Heart left ventricle (tissue), 16 donors: ENCODE measurements at regions not wholly inside any gene's neighbourhood (a gene's known extent, or its start where the extent isn't known, plus 50 kb on each side); places are given as distances from the start of the nearest gene placed in this dataset.

Source experiments
- ATAC-seq, 4 donors: fragments of 200-7000 bp; cut with Tn5 transposase; one replicate each; pipeline ENCODE4 v1.9.1; 2020 to 2022; ENCODE audit warnings: moderate library complexity in 4 of 4, mild to moderate bottlenecking in 3 of 4, moderate number of reproducible peaks in 1 of 4
- DNase-seq, 5 donors: peaks; one replicate each; pipeline ENCODE4 v3.0.0-alpha.2; 2020
- H3K27ac ChIP-seq, 12 donors: fragments of 200-600 bp; sonication (generic) in 4 of 12; one replicate each; pipeline versions ENCODE4 v1.5.0 to v1.8.0; 2016 to 2022; ENCODE audit warnings: mild to moderate bottlenecking in 2 of 12
- H3K27me3 ChIP-seq, 9 donors: fragments of 200-600 bp; sonication (generic) in 2 of 9; one replicate each; pipeline versions ENCODE4 v1.5.1 to v1.8.0; 2016 to 2022; ENCODE audit warnings: mild to moderate bottlenecking in 3 of 9
- H3K36me3 ChIP-seq, 9 donors: fragments of 200-600 bp; sonication (generic) in 2 of 9; one replicate each; pipeline versions ENCODE4 v1.5.0 to v1.8.0; 2018 to 2022; ENCODE audit warnings: mild to moderate bottlenecking in 2 of 9
- H3K4me1 ChIP-seq, 12 donors: fragments of 200-600 bp; sonication (generic) in 4 of 12; one replicate each; pipeline versions ENCODE4 v1.5.0 to v1.8.0; 2016 to 2022; ENCODE audit warnings: mild to moderate bottlenecking in 3 of 12
- H3K4me3 ChIP-seq, 12 donors: fragments of 200-600 bp; sonication (generic) in 4 of 12; one replicate each; pipeline versions ENCODE4 v1.5.0 to v1.8.0; 2017 to 2022; ENCODE audit warnings: mild to moderate bottlenecking in 9 of 12, moderate library complexity in 4 of 12
- H3K9me3 ChIP-seq, 12 donors: fragments of 200-600 bp; sonication (generic) in 4 of 12; one replicate each; pipeline versions ENCODE4 v1.5.0 to v1.8.0; 2016 to 2022; ENCODE audit warnings: mild to moderate bottlenecking in 1 of 12
- CTCF ChIP-seq, 12 donors: fragments of 200-600 bp; sonication (generic) in 4 of 12; IDR thresholded peaks; one replicate each; pipeline versions ENCODE4 v1.5.0 to v1.8.0; 2018 to 2022; ENCODE audit warnings: antibody characterized with exemption in 12 of 12, mild to moderate bottlenecking in 5 of 12
- POLR2A ChIP-seq, 2 donors: fragments of 450-650 bp; IDR thresholded peaks; one replicate each; pipeline ENCODE4 v1.6.1; 2017; ENCODE audit warnings: antibody characterized with exemption in 2 of 2, mild to moderate bottlenecking in 2 of 2, moderate library complexity in 2 of 2
- WGBS, 4 donors: extraction: QIAGEN DNeasy Blood & Tissue Kit in 2 of 4; methylation state at CpG; one replicate each; pipeline versions ENCODE4 v1.1.5 to v1.1.7; 2013 to 2018; 5-methylcytosine and 5-hydroxymethylcytosine counted together
- intact Hi-C, 10 donors: fragments of 100-400 bp; cut with DNase I; formaldehyde crosslinking; loops; one replicate each; pipeline versions ENCODE4 v1.11.1 to v1.14.2; 2022
- donor health status: ischemic (EF 13 %, LVEDD 7.1; RV severe dilation, severe dysfunction).
- donor health status: healthy with polysubstance abuse.
- donor health status: DM: no; HTN: yes; CAD: no.
- donor health status: DM: no; HTN: no; CAD: no.
- donor health status: ischemic (EF 25% LVEDD 6.9; RV normal size, moderate dysfunction).
- donor health status: ischemic (EF 25% LVEDD 5.7; RV mildly dilated, moderate dysfunction).
- donor health status: healthy.
- donor health status: DM: yes; HTN: yes; CAD: no.
- donor health status: ischemic (EF 35%, LVEDD 5.7; RV mildly dilated, moderate dysfunction).
- donor health status: nonischemic (EF 11% LVEDD 7.7; RV severe dilation, severe dysfunction).
- donor health status: DM: yes; HTN: yes; CAD: no.
- donor health status: PGD.
- donor health status: ischemic (EF 29% LVEDD 5.4; RV normal size, mild dysfunction).
- donor health status: nonischemic (EF 23%, LVEDD 6.1; RV moderate dilation, normal function).

GRCh38 chr12:23174917-23175316, 549.9 kb downstream of the ETNK1 start:
- Histone ChIP-seq H3K9me3 (peaks cover 0 to 16% (median 0%) of the 10 kb centered on the region in 12 donors), H3K27me3 (peaks cover 0 to 4% (median 0%) of the 10 kb centered on the region in 9 donors), H3K4me1 (no peaks in the 10 kb centered on the region), H3K4me3 (no peak overlapping the region), H3K27ac (no peak overlapping the region), H3K36me3 (no peaks in the 10 kb centered on the region)
- ATAC-seq (no peak), DNase-seq (no peak)
- intact Hi-C loops, result no loop called here
- TF ChIP-seq CTCF (IDR thresholded peaks at IDR 0.05) (no peak), POLR2A (IDR thresholded peaks at IDR 0.05) (no peak)
- WGBS, 4 donors, result 56 to 95% (median 93%) methylated on average over 1 of the region's 1 CpG

- TF ChIP-seq POLR2A (IDR thresholded peaks at IDR 0.05) (no peak), CTCF (IDR thresholded peaks at IDR 0.05) (no peak)
- ATAC-seq, result no peak
- no peak for DNase-seq
- H3K9me3 ChIP-seq, result no peaks in the 10 kb centered on the region
- no peaks in the 10 kb centered on the region for H3K27me3 ChIP-seq
- H3K27ac ChIP-seq, result no peak overlapping the region
- H3K4me1 ChIP-seq, result no peaks in the 10 kb centered on the region
- H3K4me3 ChIP-seq, result no peak overlapping the region
- 41 to 52% (median 43%) methylated on average over 3 of the region's 3 CpGs for WGBS, 4 donors
- H3K36me3 ChIP-seq, result no peaks in the 10 kb centered on the region
- intact Hi-C loops, result no loop called here
Observed at GRCh38 chr12:23185346-23185745, 560.4 kb downstream of the ETNK1 start.

- H3K9me3 ChIP-seq, result no peaks in the 10 kb centered on the region
- H3K36me3 ChIP-seq, result no peaks in the 10 kb centered on the region
- TF ChIP-seq CTCF (IDR thresholded peaks at IDR 0.05) (no peak), POLR2A (IDR thresholded peaks at IDR 0.05) (no peak)
- no peaks in the 10 kb centered on the region for H3K4me1 ChIP-seq
- ATAC-seq, result no peak
- H3K27me3 ChIP-seq, result no peaks in the 10 kb centered on the region
- no peak overlapping the region for H3K4me3 ChIP-seq
- intact Hi-C loops, result no loop called here
- no peak overlapping the region for H3K27ac ChIP-seq
- DNase-seq, result no peak
Observed at GRCh38 chr12:23186950-23187349, 562.0 kb downstream of the ETNK1 start.

GRCh38 chr12:23193552-23193951, 568.6 kb downstream of the ETNK1 start:
- H3K4me1 ChIP-seq, result no peaks in the 10 kb centered on the region
- no peak overlapping the region for H3K27ac ChIP-seq
- no peak for DNase-seq
- no peaks in the 10 kb centered on the region for H3K27me3 ChIP-seq
- H3K4me3 ChIP-seq, result no peak overlapping the region
- intact Hi-C loops, result no loop called here
- no peak for ATAC-seq
- WGBS, 4 donors, result 84 to 89% (median 87%) methylated on average over 2 of the region's 2 CpGs
- TF ChIP-seq POLR2A (IDR thresholded peaks at IDR 0.05) (no peak), CTCF (IDR thresholded peaks at IDR 0.05) (no peak)
- H3K36me3 ChIP-seq, result no peaks in the 10 kb centered on the region
- peaks cover 0 to under 1% (median 0%) of the 10 kb centered on the region in 12 donors for H3K9me3 ChIP-seq
